HK-2 (cell line): ENCODE measurements at regions not wholly inside any gene's neighbourhood (a gene's known extent, or its start where the extent isn't known, plus 50 kb on each side); places are given as distances from the start of the nearest gene placed in this dataset.

Experiments
- DNase-seq: peaks from one replicate; pipeline ENCODE4 v3.0.0-alpha.2; 2018; ENCODE audit not compliant: unreplicated experiment

DNA sequence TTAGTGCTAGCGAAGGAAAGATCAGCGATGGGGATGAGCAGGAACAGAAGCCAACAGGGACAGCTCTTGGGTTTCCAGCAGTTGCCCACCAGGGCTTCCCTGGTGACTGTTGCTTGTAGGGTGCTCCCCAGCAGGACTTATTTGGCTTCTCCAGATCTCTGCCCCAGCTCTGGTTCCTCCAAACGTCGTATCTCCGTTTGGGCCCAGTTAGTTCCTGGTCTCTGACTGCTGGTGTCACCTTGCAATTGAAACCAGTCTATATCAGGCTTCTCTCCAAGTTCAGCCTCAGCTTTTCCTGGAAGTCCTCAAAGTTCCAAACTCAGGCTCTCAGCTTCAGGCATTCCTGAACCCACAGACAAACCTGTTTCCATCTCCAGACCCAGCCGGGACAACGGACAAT, 70.8 kb upstream of the NXT1 start:
- DNase-seq, result no peak

DNA sequence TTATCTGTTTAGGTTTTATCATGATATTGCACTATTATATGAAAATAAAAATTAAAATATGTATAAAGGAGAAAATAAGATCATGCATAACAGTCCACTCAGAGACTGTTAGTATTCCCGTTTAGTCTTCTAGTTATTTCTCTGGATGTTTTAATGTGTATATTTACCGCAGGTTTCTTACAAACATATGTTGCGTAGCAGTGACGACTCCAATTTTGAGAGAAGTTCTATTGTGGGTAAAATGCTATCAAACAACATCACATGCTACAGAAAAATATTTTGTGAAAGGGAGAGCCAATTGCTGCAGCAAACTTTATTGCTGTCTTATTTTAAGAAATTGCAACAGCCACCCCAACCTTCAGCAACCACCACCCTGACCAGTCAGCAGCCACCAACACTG, 72.4 kb upstream of the NXT1 start:
- DNase-seq, result no peak

DNA sequence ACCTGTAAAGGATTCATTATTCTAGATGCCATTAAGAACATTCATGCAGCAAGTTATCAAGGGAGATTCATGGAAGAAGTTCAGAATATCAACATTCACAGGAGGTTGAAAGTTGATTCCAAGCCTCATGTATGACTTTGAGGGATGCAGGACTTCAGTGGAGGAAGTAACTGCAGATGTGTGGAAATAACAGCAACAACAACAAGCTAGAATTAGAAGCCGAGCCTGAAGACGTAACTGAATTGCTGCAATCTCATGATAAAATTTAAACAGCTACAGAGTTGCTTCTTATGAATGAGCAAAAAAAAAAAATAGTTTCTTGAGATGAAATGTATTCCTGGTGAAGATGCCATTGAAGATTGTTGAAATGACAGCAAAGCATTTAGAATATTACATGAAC, 73.3 kb upstream of the NXT1 start:
- no peak for DNase-seq

DNA sequence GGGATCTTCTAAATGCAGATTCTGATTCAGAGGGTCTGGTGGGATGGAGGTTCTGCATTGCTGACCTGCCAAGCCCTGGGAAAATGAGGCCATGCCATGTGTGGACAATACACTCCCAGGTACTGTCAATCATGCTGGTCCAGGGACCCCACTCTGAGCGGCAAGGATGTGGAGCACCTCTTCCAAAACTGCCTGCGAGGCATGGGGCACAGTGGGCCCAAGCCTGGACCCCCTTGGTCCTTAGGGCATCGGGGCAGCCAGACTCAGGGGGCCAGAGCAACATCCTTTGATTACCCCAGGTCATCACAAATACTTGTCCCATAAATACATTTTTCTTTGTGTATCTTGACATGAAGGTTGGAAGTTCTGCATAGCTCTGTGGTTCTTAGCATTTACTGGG, 76.8 kb upstream of the NXT1 start:
- no peak for DNase-seq

DNA sequence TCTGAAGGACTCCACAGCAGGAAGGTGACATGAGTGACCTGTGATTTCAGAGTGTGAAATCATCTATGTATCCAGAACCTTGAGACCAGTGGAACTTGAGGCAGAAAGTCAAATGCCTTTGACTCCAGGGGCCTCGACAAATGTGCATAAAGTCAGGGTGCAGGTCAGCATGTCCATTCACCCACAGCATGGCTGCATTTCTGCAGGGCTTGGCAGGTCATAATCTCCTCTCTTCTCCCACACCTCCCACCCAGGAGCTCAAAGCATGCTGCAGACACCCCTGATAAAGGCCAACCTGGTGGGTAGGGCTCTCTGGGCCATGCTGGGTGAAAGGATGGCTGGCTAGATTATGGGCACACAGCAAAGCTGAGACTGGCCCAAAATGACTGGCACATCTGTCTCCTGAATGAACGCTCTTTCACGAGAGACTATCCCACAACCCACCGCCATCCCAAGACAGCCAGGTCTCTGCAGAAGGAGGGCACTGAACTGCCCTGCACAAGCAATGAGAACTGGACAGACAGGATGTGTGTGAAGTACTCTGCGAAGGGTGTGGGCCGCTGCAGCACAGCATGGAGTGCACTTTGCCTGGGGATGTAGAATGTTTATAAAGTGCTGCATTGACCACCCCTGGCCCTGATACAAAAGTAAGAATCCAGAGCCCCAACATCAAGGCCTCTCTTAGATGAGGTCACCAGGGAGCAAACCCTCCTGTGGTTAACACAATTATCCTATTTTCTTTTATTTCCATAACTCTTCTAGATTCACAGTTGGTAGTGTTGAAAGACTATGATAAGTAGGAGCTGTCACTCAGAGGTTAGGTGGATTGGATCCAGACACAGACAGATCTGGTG, 78.2 kb upstream of the NXT1 start:
- no peak for DNase-seq

- peak; percentile 44 for DNase-seq
Observed at GRCh38 chr20:23270382-23270911, 80.1 kb upstream of the NXT1 start.

DNA sequence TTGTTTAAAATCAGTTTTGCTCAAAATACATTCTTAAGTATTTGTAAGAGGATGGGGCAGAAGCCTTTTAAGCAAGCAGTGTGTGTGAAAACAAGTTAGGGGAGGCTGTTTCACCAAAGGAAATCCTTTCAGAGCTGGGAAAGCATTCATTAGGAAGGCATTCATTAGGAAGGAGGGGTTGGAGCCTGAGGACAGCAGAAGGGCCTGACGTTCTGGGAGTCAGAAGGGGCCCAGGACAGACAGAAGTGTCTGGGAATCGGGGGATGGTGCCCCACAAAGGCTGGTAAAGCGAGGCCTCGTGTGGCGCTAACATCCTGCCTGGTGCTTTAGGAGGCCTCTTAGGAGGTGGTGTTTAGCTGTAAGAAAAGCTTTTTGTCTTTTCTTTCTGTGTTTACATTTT, 80.6 kb upstream of the NXT1 start:
- no peak for DNase-seq

GRCh38 chr20:23268792-23269354, 81.7 kb upstream of the NXT1 start:
- no peak for DNase-seq

GRCh38 chr20:23267909-23268308, 82.7 kb upstream of the NXT1 start:
- DNase-seq, result no peak

- no peak for DNase-seq
Observed at GRCh38 chr20:23266530-23267398, 83.8 kb upstream of the NXT1 start.

DNA sequence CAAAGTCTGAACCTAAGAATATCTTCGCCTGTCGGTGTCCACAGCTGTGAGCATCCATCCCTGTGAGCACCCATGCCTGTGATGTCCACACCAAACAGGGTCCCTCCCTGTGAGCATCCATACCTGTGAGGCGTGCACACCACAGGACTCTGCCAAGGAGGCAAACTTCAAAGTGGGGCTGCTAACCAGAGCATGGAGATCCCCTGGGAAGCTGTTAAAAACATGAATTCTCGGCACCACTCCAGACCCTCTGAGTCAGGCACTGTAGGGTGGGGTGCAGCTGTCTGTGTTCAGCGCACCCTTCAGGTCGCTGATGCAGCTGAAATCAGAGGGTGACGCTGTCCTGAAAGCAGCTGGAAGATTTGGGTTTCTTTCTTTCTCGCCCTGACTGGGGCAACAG, 85.4 kb upstream of the NXT1 start:
- no peak for DNase-seq

GRCh38 chr20:23264545-23264944, 86.0 kb upstream of the NXT1 start:
- DNase-seq, result no peak

GRCh38 chr20:23260181-23260840, 90.3 kb upstream of the NXT1 start:
- DNase-seq, result no peak

DNA sequence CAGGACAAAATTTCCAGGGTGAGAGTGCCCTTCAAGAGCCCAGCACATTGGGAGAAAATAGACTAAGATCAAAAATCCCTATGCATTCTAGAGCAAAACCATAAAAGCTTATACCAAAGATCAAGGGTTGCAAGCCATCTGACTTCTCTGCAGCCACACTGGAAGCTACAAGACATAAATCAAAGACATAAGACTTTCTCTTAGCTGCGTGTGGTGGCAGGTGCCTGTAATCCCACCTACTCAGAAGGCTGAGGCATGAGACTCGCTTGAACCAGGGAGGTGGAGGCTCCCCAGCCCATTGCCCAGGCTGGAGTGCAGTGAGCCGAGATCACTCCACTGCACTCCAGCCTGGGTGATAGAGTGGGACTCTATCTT, 91.9 kb upstream of the NXT1 start:
- DNase-seq, result no peak

GRCh38 chr20:23257848-23258746, 92.5 kb upstream of the NXT1 start:
- DNase-seq, result peak; percentile 30

DNA sequence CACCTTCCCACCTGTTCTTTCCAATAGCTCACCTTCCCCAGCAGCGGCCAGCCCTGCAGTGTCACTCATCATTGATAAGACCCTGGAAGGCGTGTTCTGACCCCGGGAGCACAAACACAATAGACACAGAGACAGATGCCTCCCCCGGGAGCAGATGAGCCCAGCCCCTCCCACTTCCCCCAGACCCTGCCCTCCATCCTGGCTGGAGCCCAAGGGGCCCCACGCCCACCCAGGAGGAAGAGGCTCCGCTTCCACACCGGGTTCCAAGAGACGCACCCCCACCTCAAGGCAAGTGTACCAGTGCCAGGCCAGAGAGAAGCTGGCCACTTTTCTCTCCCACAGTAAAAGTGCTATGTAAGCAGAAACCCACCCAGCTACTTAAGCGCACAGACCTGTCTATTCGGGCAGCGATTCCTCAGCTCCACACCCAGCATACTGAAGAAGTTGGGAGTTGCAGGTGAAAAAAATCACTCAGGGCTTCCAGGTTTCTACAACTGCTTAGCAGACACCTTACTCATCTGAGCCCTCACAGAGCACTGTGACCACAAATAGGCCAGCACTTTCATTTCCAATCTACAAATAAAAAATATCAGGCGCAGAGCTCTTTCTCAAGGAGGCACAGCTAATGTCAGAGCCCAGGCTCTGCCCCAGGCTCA, 93.4 kb upstream of the NXT1 start:
- no peak for DNase-seq

GRCh38 chr20:23255716-23256385, 94.7 kb upstream of the NXT1 start:
- DNase-seq, result no peak

DNA sequence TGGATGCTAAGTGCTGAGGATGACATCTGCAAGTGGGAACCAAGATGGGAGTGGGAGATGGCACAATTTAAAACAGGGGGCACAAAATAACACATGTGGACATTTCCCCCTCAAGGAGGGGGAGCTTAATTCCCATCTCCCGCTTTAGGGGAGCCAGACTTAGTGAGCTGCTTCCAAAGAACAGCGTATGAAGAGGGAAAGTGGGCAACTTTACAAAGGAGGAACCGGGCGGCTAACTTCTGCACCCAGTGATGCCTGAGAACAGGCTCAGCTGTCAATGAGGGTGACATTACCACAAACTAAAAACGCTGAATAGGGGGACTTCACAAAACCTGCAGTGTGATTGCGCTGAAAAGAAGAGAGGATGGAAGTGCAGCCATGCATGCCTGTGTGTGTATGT, 95.5 kb upstream of the NXT1 start:
- DNase-seq, result no peak

DNA sequence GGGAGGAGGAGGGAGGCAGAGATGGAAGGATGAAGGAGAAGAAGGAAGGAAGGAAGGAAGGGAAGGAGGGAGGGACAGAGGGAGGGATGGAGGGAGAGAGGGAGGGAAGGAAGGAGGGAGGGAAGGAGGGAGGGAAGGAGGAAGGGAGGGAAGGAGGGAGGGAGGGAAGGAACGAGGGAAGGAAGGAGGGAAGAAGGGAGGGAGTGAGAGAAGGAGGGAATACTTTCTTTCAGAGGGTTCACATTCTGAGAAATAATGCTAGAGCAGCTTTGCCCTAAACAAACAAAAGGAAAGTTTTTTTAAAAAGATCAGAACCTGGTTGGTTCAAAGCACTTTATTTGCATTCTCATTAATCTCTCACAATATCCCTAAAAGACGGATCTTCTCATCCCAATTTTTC, 96.1 kb upstream of the NXT1 start:
- DNase-seq, result no peak

GRCh38 chr20:23254034-23254433, 96.6 kb upstream of the NXT1 start:
- DNase-seq, result no peak
